IMR-90 (cell line): ENCODE measurements at regions not wholly inside any gene's neighbourhood (a gene's known extent, or its start where the extent isn't known, plus 50 kb on each side); places are given as distances from the start of the nearest gene placed in this dataset.
A peak's percentile ranks its signal among the peaks of the same experiment; 100 is the strongest.

Source experiments
- ATAC-seq: fragments of 200-7000 bp; cut with Tn5 transposase; 2 replicates; pipeline ENCODE4 v1.9.1; 2020; ENCODE audit warnings: low read depth, mild to moderate bottlenecking, moderate library complexity
- BruUV-seq: library from RNA; stranded (reverse); fragments of 400-500 nt; replicated peaks from 2 replicates; lab custom pipeline; 2021; lab: Mats Ljungman, UMichigan
- CTCF ChIA-PET: fragments of 300-600 bp; formaldehyde crosslinking; extraction: SDS; loops from one replicate; lab custom pipeline; 2021; ENCODE audit warnings: antibody characterized with exemption; lab: Yijun Ruan, JAX
- POLR2A ChIA-PET: fragments of 300-600 bp; sonication (Branson Sonifier 250); formaldehyde crosslinking; loops from one replicate; lab custom pipeline; 2022; ENCODE audit warnings: antibody characterized with exemption; ENCODE audit not compliant: unreplicated experiment; lab: Charles Lee
- DNase-seq: peaks from one replicate; pipeline ENCODE4 v3.0.0; 2013
- H2AFZ ChIP-seq: replicated peaks from 2 replicates; pipeline ENCODE3; 2013; ENCODE audit warnings: low read length, mild to moderate bottlenecking; ENCODE audit not compliant: poor library complexity
- H2AK5ac ChIP-seq: 2 replicates; pipeline ENCODE4 v1.6.1; 2013; ENCODE audit warnings: low read depth, low read length, inconsistent platforms
- H2AK9ac ChIP-seq: replicated peaks from 2 replicates; pipeline ENCODE3; 2013; ENCODE audit warnings: mild to moderate bottlenecking, low read depth, low read length, moderate library complexity; ENCODE audit not compliant: poor library complexity
- H2BK120ac ChIP-seq: 2 replicates; pipeline ENCODE4 v1.6.1; 2013; ENCODE audit warnings: low read depth, low read length, inconsistent platforms
- H2BK15ac ChIP-seq: 3 replicates; pipeline ENCODE4 v1.6.1; 2013; ENCODE audit warnings: low read depth, low read length, inconsistent platforms
- H2BK20ac ChIP-seq: 2 replicates; pipeline ENCODE4 v1.6.1; 2013; ENCODE audit warnings: low read depth, mild to moderate bottlenecking, inconsistent platforms, low read length, moderate library complexity
- H2BK5ac ChIP-seq: 2 replicates; pipeline ENCODE4 v1.6.1; 2013; ENCODE audit warnings: mild to moderate bottlenecking, low read depth, low read length, inconsistent platforms; ENCODE audit not compliant: poor library complexity, severe bottlenecking
- H3K14ac ChIP-seq: replicated peaks from 2 replicates; pipeline ENCODE4 v1.6.1; 2013; ENCODE audit warnings: low read depth, low read length, inconsistent platforms
- H3K18ac ChIP-seq: 2 replicates; pipeline ENCODE4 v1.6.1; 2013; ENCODE audit warnings: low read depth, low read length, control low read depth
- H3K23ac ChIP-seq: 2 replicates; pipeline ENCODE4 v1.6.1; 2013; ENCODE audit warnings: low read depth, low read length, inconsistent platforms
- H3K27ac ChIP-seq: 2 replicates; pipeline ENCODE4 v1.5.1; 2013; ENCODE audit warnings: mild to moderate bottlenecking, control low read depth, low read length; ENCODE audit not compliant: insufficient read depth
- H3K27me3 ChIP-seq: 2 replicates; pipeline ENCODE4 v1.6.1; 2013; ENCODE audit warnings: low read length; ENCODE audit not compliant: control insufficient read depth, insufficient read depth
- H3K36me3 ChIP-seq: 2 replicates; pipeline ENCODE4 v1.6.1; 2013; ENCODE audit warnings: low read length, mixed read lengths; ENCODE audit not compliant: control insufficient read depth, insufficient read depth
- H3K4ac ChIP-seq: 2 replicates; pipeline ENCODE4 v1.6.1; 2013; ENCODE audit warnings: low read depth, low read length, inconsistent platforms
- H3K4me1 ChIP-seq: 2 replicates; pipeline ENCODE4 v1.6.1; 2013; ENCODE audit warnings: low read length, mixed read lengths; ENCODE audit not compliant: control insufficient read depth, insufficient read depth
- H3K4me2 ChIP-seq: 2 replicates; pipeline ENCODE4 v1.6.1; 2013; ENCODE audit warnings: low read depth, mild to moderate bottlenecking, control low read depth, low read length, moderate library complexity
- H3K4me3 ChIP-seq: 2 replicates; pipeline ENCODE4 v1.5.1; 2013; ENCODE audit warnings: low read depth, mild to moderate bottlenecking, control low read depth, low read length, moderate library complexity; ENCODE audit not compliant: insufficient read depth
- H3K56ac ChIP-seq: 2 replicates; pipeline ENCODE4 v1.6.1; 2013; ENCODE audit warnings: low read length, inconsistent platforms; ENCODE audit not compliant: insufficient read depth; ENCODE audit errors: extremely low read depth
- H3K79me1 ChIP-seq, 2 experiments: 2 replicates each; pipeline ENCODE4 v1.6.1; 2013; ENCODE audit warnings: low read length in 2 of 2, inconsistent platforms in 1 of 2, low read depth in 1 of 2
- H3K9ac ChIP-seq: 2 replicates; pipeline ENCODE4 v1.6.1; 2013; ENCODE audit warnings: low read depth, low read length, control low read depth
- H3K9me1 ChIP-seq: 2 replicates; pipeline ENCODE4 v1.6.1; 2013; ENCODE audit warnings: low read length, inconsistent platforms; ENCODE audit not compliant: insufficient read depth
- H3K9me3 ChIP-seq: 2 replicates; pipeline ENCODE4 v1.6.1; 2013; ENCODE audit warnings: low read length; ENCODE audit not compliant: control insufficient read depth, insufficient read depth
- H4K20me1 ChIP-seq: 2 replicates; pipeline ENCODE4 v1.6.1; 2013; ENCODE audit warnings: low read length, inconsistent platforms; ENCODE audit not compliant: insufficient read depth
- H4K5ac ChIP-seq: 2 replicates; pipeline ENCODE4 v1.6.1; 2013; ENCODE audit warnings: mild to moderate bottlenecking, low read depth, low read length, control low read depth
- H4K8ac ChIP-seq, 2 experiments: 2 replicates each; pipeline ENCODE4 v1.6.1; 2013; ENCODE audit warnings: low read depth in 2 of 2, low read length in 2 of 2, control low read depth in 1 of 2, inconsistent platforms in 1 of 2
- H4K91ac ChIP-seq: 2 replicates; pipeline ENCODE4 v1.6.1; 2013; ENCODE audit warnings: low read depth, low read length, inconsistent platforms; ENCODE audit not compliant: insufficient read depth
- BHLHE40 ChIP-seq: fragments of 150-350 bp; IDR thresholded peaks from 2 replicates; pipeline ENCODE4 v1.6.1; 2016; ENCODE audit warnings: mild to moderate bottlenecking, low read depth, low read length
- CEBPB ChIP-seq: IDR thresholded peaks from 2 replicates; pipeline ENCODE4 v1.6.1; 2012; ENCODE audit warnings: low read depth, low read length, improper control_type of control experiment
- CHD1 ChIP-seq: IDR thresholded peaks from 2 replicates; pipeline ENCODE4 v1.6.1; 2012; ENCODE audit warnings: low read depth, low read length, improper control_type of control experiment
- MAFK ChIP-seq: IDR thresholded peaks from 2 replicates; pipeline ENCODE4 v1.6.1; 2012; ENCODE audit warnings: low read depth, low read length, improper control_type of control experiment
- MAZ ChIP-seq: IDR thresholded peaks from 2 replicates; pipeline ENCODE4 v1.6.1; 2012; ENCODE audit warnings: low read depth, mild to moderate bottlenecking, low read length, improper control_type of control experiment, moderate library complexity, borderline replicate concordance
- MXI1 ChIP-seq: IDR thresholded peaks from 2 replicates; pipeline ENCODE4 v1.6.1; 2012; ENCODE audit warnings: low read depth, mild to moderate bottlenecking, low read length, moderate library complexity, borderline replicate concordance
- NFE2L2 ChIP-seq: fragments of 150-350 bp; IDR thresholded peaks from 2 replicates; pipeline ENCODE4 v1.6.1; 2016; ENCODE audit warnings: low read depth, mild to moderate bottlenecking, low read length
- RAD21 ChIP-seq: IDR thresholded peaks from 2 replicates; pipeline ENCODE4 v1.6.1; 2012; ENCODE audit warnings: low read length, improper control_type of control experiment
- RCOR1 ChIP-seq: IDR thresholded peaks from 2 replicates; pipeline ENCODE4 v1.6.1; 2012; ENCODE audit warnings: mild to moderate bottlenecking, low read length, improper control_type of control experiment; ENCODE audit not compliant: insufficient replicate concordance
- RFX5 ChIP-seq: IDR thresholded peaks from 2 replicates; pipeline ENCODE4 v1.8.0; 2012; ENCODE audit warnings: low read depth, mild to moderate bottlenecking, low read length, moderate library complexity
- SMC3 ChIP-seq: fragments of 150-350 bp; IDR thresholded peaks from 2 replicates; pipeline ENCODE4 v1.6.1; 2016; ENCODE audit warnings: low read depth, mild to moderate bottlenecking, antibody characterized with exemption, low read length, moderate library complexity
- WGBS, 2 experiments: methylation state at CpG; one replicate each; pipeline versions ENCODE4 v1.1.5 to v1.1.7; 2013; ENCODE audit warnings: missing lambda C conversion rate in 2 of 2; ENCODE audit not compliant: insufficient read length in 1 of 2; ENCODE audit errors: extremely low coverage in 2 of 2; 5-methylcytosine and 5-hydroxymethylcytosine counted together
- dilution Hi-C: fragments of 300-500 bp; cut with HindIII; formaldehyde crosslinking; loops from one replicate; pipeline ENCODE4 v1.14.3; 2018; ENCODE audit warnings: low sequenced_read_pairs; ENCODE audit not compliant: unreplicated experiment
- in situ Hi-C: fragments of 300-500 bp; cut with MboI; formaldehyde crosslinking; loops from 3 replicates; pipeline ENCODE4 v1.14.3; 2019; ENCODE audit warnings: low sequenced_read_pairs, inconsistent platforms, mixed read lengths
- intact Hi-C: fragments of 100-400 bp; cut with micrococcal nuclease; formaldehyde crosslinking; loops from 2 replicates; pipeline ENCODE4 v1.10.0; 2022
- TF ChIP-seq, protein P1 (sequence below): fragments of 150-350 bp; IDR thresholded peaks from 2 replicates; pipeline ENCODE4 v1.6.1; 2016; ENCODE audit warnings: low read depth, mild to moderate bottlenecking, low read length, moderate library complexity, borderline replicate concordance
- TF ChIP-seq, protein P2 (sequence below): conservative IDR thresholded peaks from 2 replicates; pipeline ENCODE4 v1.5.1; 2012; ENCODE audit warnings: mild to moderate bottlenecking, low read depth, low read length, improper control_type of control experiment

DNA sequence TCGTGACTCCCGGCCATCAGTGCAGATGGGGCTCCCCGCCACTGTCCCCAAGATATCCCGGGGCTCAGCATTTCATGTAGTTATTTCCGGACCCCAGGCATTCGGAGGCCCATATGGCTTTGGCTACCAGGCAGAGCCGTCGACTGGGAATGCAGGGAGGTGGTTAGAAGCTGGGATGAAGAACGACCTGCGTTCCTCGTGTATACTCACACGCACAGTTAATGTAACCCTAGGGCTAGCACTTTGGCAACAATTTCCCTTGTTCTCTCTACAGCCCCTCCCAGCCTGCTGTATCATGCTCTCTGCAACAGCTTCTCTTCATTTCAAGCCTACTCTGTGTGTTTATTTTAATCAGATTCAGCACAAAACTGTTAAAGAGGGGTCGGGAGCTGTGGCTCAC lies 240.4 kb downstream of the MYLK4 start:
- Histone ChIP-seq H2AFZ (no peak overlapping the region), H2BK15ac (no peak overlapping the region), H3K4me1 (peaks cover 7% of the 10 kb centered on the region; the same call in 1 of the 2 replicates), H3K79me1 (no peaks in the 10 kb centered on the region), H3K9ac (no peak overlapping the region), H3K9me3 (peaks cover 2% of the 10 kb centered on the region; the same call in 1 of the 2 replicates), H3K23ac (no peak overlapping the region), H2BK120ac (no peak overlapping the region), H3K27me3 (peaks cover 25% of the 10 kb centered on the region), H3K18ac (peak overlapping the region; percentile 11; the same call in 1 of the 2 replicates), H3K4ac (no peak overlapping the region), H2AK9ac (no peak overlapping the region), H2BK20ac (no peak overlapping the region), H3K36me3 (no peaks in the 10 kb centered on the region), H3K4me2 (peak overlapping the region; percentile 69; the same call in 1 of the 2 replicates), H3K4me3 (no peak overlapping the region), H3K9me1 (no peaks in the 10 kb centered on the region), H4K91ac (no peak overlapping the region; the same call in 1 of the 2 replicates), H4K20me1 (no peaks in the 10 kb centered on the region), H4K5ac (no peak overlapping the region; the same call in 1 of the 2 replicates), H4K8ac (no peak overlapping the region), H2AK5ac (no peak overlapping the region), H3K14ac (no peak overlapping the region), H3K56ac (no peak overlapping the region), H3K27ac (peak overlapping the region; percentile 46; the same call in 1 of the 2 replicates), H2BK5ac (no peak overlapping the region)
- POLR2A ChIA-PET, result no interaction called here
- BruUV-seq, result no TSS peak
- intact Hi-C loops, result no loop called here
- DNase-seq, result no peak
- CTCF ChIA-PET, result interaction anchor here (0.6 to 0.8 kb wide), 2 partner anchors 22 to 61 kb away, joined by 3 read pairs; no protein-coding TSS in a partner anchor
- 40% methylated on average over 1 of the region's 13 CpGs; no CpG with 5 or more reads in 1 of the 2 experiments for WGBS, 2 experiments
- dilution Hi-C loops, result no loop called here
- TF ChIP-seq MAZ (no peak), NFE2L2 (no peak), RFX5 (no peak), RAD21 (no peak), CHD1 (no peak), SMC3 (no peak), MXI1 (no peak), BHLHE40 (no peak), CEBPB (no peak), MAFK (no peak), RCOR1 (no peak)
- TF ChIP-seq, protein P1, sequence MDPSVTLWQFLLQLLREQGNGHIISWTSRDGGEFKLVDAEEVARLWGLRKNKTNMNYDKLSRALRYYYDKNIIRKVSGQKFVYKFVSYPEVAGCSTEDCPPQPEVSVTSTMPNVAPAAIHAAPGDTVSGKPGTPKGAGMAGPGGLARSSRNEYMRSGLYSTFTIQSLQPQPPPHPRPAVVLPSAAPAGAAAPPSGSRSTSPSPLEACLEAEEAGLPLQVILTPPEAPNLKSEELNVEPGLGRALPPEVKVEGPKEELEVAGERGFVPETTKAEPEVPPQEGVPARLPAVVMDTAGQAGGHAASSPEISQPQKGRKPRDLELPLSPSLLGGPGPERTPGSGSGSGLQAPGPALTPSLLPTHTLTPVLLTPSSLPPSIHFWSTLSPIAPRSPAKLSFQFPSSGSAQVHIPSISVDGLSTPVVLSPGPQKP, result no peak
- TF ChIP-seq, protein P2, sequence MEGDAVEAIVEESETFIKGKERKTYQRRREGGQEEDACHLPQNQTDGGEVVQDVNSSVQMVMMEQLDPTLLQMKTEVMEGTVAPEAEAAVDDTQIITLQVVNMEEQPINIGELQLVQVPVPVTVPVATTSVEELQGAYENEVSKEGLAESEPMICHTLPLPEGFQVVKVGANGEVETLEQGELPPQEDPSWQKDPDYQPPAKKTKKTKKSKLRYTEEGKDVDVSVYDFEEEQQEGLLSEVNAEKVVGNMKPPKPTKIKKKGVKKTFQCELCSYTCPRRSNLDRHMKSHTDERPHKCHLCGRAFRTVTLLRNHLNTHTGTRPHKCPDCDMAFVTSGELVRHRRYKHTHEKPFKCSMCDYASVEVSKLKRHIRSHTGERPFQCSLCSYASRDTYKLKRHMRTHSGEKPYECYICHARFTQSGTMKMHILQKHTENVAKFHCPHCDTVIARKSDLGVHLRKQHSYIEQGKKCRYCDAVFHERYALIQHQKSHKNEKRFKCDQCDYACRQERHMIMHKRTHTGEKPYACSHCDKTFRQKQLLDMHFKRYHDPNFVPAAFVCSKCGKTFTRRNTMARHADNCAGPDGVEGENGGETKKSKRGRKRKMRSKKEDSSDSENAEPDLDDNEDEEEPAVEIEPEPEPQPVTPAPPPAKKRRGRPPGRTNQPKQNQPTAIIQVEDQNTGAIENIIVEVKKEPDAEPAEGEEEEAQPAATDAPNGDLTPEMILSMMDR, result no peak
- peak; percentile 54 for ATAC-seq
- in situ Hi-C loops, result no loop called here
